K562 (cell line): ENCODE measurements at regions not wholly inside any gene's neighbourhood (a gene's known extent, or its start where the extent isn't known, plus 50 kb on each side); places are given as distances from the start of the nearest gene placed in this dataset.

Experiments used
- ATAC-seq: fragments of 200-7000 bp; cut with Tn5 transposase; 3 replicates; pipeline ENCODE4 v1.9.1; 2020; ENCODE audit warnings: moderate library complexity
- BruUV-seq: library from RNA; stranded (reverse); fragments of 400-500 nt; replicated peaks from 2 replicates; lab custom pipeline; 2021; lab: Mats Ljungman, UMichigan
- CTCF ChIA-PET: fragments of 300-600 bp; formaldehyde crosslinking; extraction: SDS; loops from one replicate; lab custom pipeline; 2021; ENCODE audit warnings: low intra/inter-chr PET ratio; lab: Yijun Ruan, JAX
- POLR2A ChIA-PET: fragments of 300-600, 350-650 bp; sonication (Branson Sonifier 250); formaldehyde crosslinking; extraction: SDS; loops from one replicate; lab custom pipeline; 2021; ENCODE audit warnings: antibody characterized with exemption, inconsistent platforms; lab: Yijun Ruan, JAX
- DNase-seq, 4 experiments: peaks; one replicate each; pipeline versions ENCODE4 v3.0.0 to v3.0.0-alpha.2; 2011 to 2018; ENCODE audit warnings: low spot score in 3 of 4, mixed read lengths in 3 of 4; ENCODE audit errors: extremely low read depth in 1 of 4
- FAIRE-seq: peaks from 2 replicates; lab custom pipeline; 2011; peaks lifted over from hg19 to GRCh38; lab: Jason Lieb, UNC
- H2AFZ ChIP-seq: 2 replicates; pipeline ENCODE4 v1.6.0; 2011; ENCODE audit warnings: low read depth, low read length, control low read depth, inconsistent platforms
- H3K27ac ChIP-seq: fragments of 200-600 bp; 3 replicates; pipeline ENCODE4 v1.8.0; 2011; ENCODE audit warnings: low read depth, mild to moderate bottlenecking, control low read depth, inconsistent platforms, low read length, moderate library complexity, mixed read lengths; ENCODE audit errors: extremely low read depth
- H3K27me3 ChIP-seq, 2 experiments: fragments of 300-600 bp in 1 of 2; 2 replicates in 1 of 2; 3 replicates in 1 of 2; pipeline versions ENCODE4 v1.6.0 to v1.8.0; 2011; ENCODE audit warnings: inconsistent platforms in 2 of 2, low read length in 2 of 2, mild to moderate bottlenecking in 1 of 2, mixed read lengths in 1 of 2, moderate library complexity in 1 of 2; ENCODE audit not compliant: control insufficient read depth in 2 of 2, insufficient read depth in 2 of 2
- H3K36me3 ChIP-seq: fragments of 300-600 bp; 3 replicates; pipeline ENCODE4 v1.8.0; 2011; ENCODE audit warnings: mild to moderate bottlenecking, low read length, inconsistent platforms; ENCODE audit not compliant: control insufficient read depth, insufficient read depth
- H3K4me1 ChIP-seq, 2 experiments: fragments of 200-600 bp in 1 of 2; replicated peaks in 1 of 2; 2 replicates in 1 of 2; 3 replicates in 1 of 2; pipeline versions ENCODE4 v1.5.1 to v1.8.0; 2011; ENCODE audit warnings: inconsistent platforms in 2 of 2, low read length in 2 of 2, mild to moderate bottlenecking in 1 of 2, mixed read lengths in 1 of 2, moderate library complexity in 1 of 2; ENCODE audit not compliant: control insufficient read depth in 2 of 2, insufficient read depth in 2 of 2
- H3K4me2 ChIP-seq: 2 replicates; pipeline ENCODE4 v1.6.1; 2011; ENCODE audit warnings: low read length, control low read depth, inconsistent platforms, mixed read lengths; ENCODE audit not compliant: insufficient read depth
- H3K4me3 ChIP-seq: fragments of 200-600 bp; sonication (generic), shearing (Covaris generic); 2 replicates; pipeline ENCODE4 v1.5.1; 2016; ENCODE audit warnings: control low read depth, inconsistent platforms
- H3K79me2 ChIP-seq: fragments of 200-600 bp; 3 replicates; pipeline ENCODE4 v1.8.0; 2011; ENCODE audit warnings: low read length, inconsistent platforms; ENCODE audit not compliant: control insufficient read depth, insufficient read depth
- H3K9ac ChIP-seq, 2 experiments: 2 replicates each; pipeline versions ENCODE4 v1.6.0 to v1.6.1; 2011; ENCODE audit warnings: low read depth in 2 of 2, low read length in 2 of 2, control low read depth in 1 of 2, inconsistent platforms in 1 of 2, mild to moderate bottlenecking in 1 of 2, mixed read lengths in 1 of 2; ENCODE audit not compliant: insufficient read depth in 1 of 2
- H3K9me1 ChIP-seq: one replicate; pipeline ENCODE4 v1.6.0; 2011; ENCODE audit warnings: inconsistent platforms, mild to moderate bottlenecking, low read length, moderate library complexity; ENCODE audit not compliant: control insufficient read depth, insufficient read depth
- H3K9me3 ChIP-seq: replicated peaks from 2 replicates; pipeline ENCODE4 v1.5.1; 2011; ENCODE audit warnings: low read depth, low read length, inconsistent platforms; ENCODE audit not compliant: control insufficient read depth, insufficient read depth
- H4K20me1 ChIP-seq: replicated peaks from 2 replicates; pipeline ENCODE4 v1.6.1; 2011; ENCODE audit warnings: low read length, inconsistent platforms, mixed read lengths; ENCODE audit not compliant: control insufficient read depth, insufficient read depth
- FOS ChIP-seq: IDR thresholded peaks from 3 replicates; pipeline ENCODE4 v1.6.1; 2011; ENCODE audit not compliant: insufficient read length; ENCODE audit errors: extremely low read depth
- GABPB1 ChIP-seq: sonication (generic); formaldehyde crosslinking; IDR thresholded peaks from 2 replicates; pipeline ENCODE4 v1.8.0; 2022; ENCODE audit warnings: mild to moderate bottlenecking, missing genetic modification reagents
- ILK ChIP-seq: fragments of 450-650 bp; IDR thresholded peaks from 2 replicates; pipeline ENCODE4 v1.6.1; 2016; ENCODE audit warnings: missing genetic modification characterization, low read depth, mild to moderate bottlenecking, missing compliant biosample characterization, moderate library complexity, borderline replicate concordance
- ZFP30 ChIP-seq: fragments of 250-450 bp; sonication (Bioruptor Pico); IDR thresholded peaks from 2 replicates; pipeline ENCODE4 v1.8.0; 2022; ENCODE audit warnings: moderate library complexity, mild to moderate bottlenecking, inconsistent platforms, borderline replicate concordance
- ZNF146 ChIP-seq: IDR thresholded peaks from one replicate; pipeline ENCODE4 v1.6.1; 2018; ENCODE audit warnings: missing compliant biosample characterization; ENCODE audit not compliant: unreplicated experiment
- ZNF79 ChIP-seq: fragments of 250-450 bp; sonication (Bioruptor Pico); IDR thresholded peaks from 2 replicates; pipeline ENCODE4 v1.4.0; 2020; ENCODE audit warnings: low read depth, mild to moderate bottlenecking, moderate library complexity
- WGBS: fragments of 100-300 bp; shearing (Covaris generic); methylation state at CpG from one replicate; pipeline ENCODE4 v1.1.6; 2016; ENCODE audit warnings: low coverage, mixed read lengths; ENCODE audit not compliant: insufficient coverage; ENCODE audit errors: missing lambda C conversion rate; 5-methylcytosine and 5-hydroxymethylcytosine counted together
- in situ Hi-C: fragments of 300-500 bp; cut with MboI; formaldehyde crosslinking; loops from 4 replicates; pipeline ENCODE4 v1.15.0; 2018; ENCODE audit warnings: inconsistent platforms, mixed read lengths
- intact Hi-C: fragments of 100-400 bp; cut with micrococcal nuclease; formaldehyde crosslinking; loops from 2 replicates; pipeline ENCODE4 v1.14.2; 2022
- TF ChIP-seq, protein P1 (sequence below): IDR thresholded peaks from 2 replicates; pipeline ENCODE4 v1.6.1; 2011; ENCODE audit warnings: borderline replicate concordance, low read depth, mild to moderate bottlenecking, moderate library complexity, low read length; ENCODE audit not compliant: insufficient read depth, poor library complexity, severe bottlenecking
- TF ChIP-seq, protein P2 (sequence below): fragments of 250-450 bp; sonication (Bioruptor Pico); IDR thresholded peaks from 2 replicates; pipeline ENCODE4 v1.4.0; 2020

DNA sequence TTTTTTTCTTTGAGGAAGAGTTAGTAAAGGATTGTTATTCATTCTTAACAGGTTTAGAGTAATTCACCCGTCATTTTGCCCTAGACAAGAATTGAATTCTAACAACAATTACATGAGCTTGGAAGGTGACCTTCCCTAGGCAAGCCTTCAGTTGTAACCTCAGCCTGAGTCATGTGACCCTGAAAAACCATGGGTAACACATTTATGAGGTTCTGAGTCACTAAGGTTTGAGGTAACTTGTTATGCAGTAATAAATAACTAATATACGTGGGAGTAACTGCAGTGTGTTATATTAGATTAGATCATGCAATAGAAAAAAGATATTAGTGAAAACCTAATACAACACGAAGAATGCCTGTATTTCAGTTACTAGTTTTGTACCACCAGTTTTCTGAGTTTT lies 237.6 kb upstream of the NDN start (continued):
- TF ChIP-seq FOS (no peak), ZNF146 (no peak), ILK (no peak), ZNF79 (CRISPR knock-in tag) (no peak), ZFP30 (CRISPR knock-in tag) (no peak)
- TF ChIP-seq, protein P1, sequence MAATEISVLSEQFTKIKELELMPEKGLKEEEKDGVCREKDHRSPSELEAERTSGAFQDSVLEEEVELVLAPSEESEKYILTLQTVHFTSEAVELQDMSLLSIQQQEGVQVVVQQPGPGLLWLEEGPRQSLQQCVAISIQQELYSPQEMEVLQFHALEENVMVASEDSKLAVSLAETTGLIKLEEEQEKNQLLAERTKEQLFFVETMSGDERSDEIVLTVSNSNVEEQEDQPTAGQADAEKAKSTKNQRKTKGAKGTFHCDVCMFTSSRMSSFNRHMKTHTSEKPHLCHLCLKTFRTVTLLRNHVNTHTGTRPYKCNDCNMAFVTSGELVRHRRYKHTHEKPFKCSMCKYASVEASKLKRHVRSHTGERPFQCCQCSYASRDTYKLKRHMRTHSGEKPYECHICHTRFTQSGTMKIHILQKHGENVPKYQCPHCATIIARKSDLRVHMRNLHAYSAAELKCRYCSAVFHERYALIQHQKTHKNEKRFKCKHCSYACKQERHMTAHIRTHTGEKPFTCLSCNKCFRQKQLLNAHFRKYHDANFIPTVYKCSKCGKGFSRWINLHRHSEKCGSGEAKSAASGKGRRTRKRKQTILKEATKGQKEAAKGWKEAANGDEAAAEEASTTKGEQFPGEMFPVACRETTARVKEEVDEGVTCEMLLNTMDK = no peak

DNA sequence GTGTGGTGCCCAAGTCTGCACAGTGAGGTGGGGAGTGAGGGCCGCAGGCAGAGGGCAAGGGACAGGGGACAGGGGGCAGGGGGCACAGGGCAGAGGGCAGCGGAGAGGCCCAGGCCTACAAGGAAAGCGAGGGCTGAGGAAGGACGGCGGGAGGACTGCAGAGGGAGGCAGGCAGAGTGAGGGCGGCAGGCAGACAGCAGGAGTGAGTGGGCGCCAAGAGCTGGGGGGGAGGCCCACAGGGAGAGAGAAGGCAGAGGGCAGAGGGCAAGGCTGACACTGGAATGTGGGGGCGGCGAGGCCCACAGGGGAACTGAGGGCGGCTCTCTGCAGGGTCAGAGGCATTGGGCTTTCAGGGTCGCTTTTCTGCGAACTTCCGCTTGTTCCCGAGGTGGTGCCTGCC lies 267.8 kb upstream of the NDN start:
- 0% methylated on average over 7 of the region's 14 CpGs for WGBS
- no peak for DNase-seq
- H3K27me3 ChIP-seq = no peaks in the 10 kb centered on the region
- in situ Hi-C loops = no loop called here
- peaks cover 0 to 4% of the 10 kb centered on the region in 2 experiments; a peak in 1 of 5 replicates for H3K4me1 ChIP-seq
- no peak overlapping the region for H3K27ac ChIP-seq
- H3K36me3 ChIP-seq = no peaks in the 10 kb centered on the region
- CTCF ChIA-PET = no interaction called here
- no peaks in the 10 kb centered on the region for H3K79me2 ChIP-seq
- no peak overlapping the region for H3K4me2 ChIP-seq
- intact Hi-C loops = no loop called here
- no peak for ATAC-seq
- H4K20me1 ChIP-seq = no peaks in the 10 kb centered on the region
- no peak overlapping the region for H3K9ac ChIP-seq
- H3K9me3 ChIP-seq = no peaks in the 10 kb centered on the region
- H3K9me1 ChIP-seq = no peaks in the 10 kb centered on the region
- BruUV-seq = no TSS peak
- POLR2A ChIA-PET = no interaction called here
- no peak overlapping the region for H2AFZ ChIP-seq
- TF ChIP-seq, protein P2, sequence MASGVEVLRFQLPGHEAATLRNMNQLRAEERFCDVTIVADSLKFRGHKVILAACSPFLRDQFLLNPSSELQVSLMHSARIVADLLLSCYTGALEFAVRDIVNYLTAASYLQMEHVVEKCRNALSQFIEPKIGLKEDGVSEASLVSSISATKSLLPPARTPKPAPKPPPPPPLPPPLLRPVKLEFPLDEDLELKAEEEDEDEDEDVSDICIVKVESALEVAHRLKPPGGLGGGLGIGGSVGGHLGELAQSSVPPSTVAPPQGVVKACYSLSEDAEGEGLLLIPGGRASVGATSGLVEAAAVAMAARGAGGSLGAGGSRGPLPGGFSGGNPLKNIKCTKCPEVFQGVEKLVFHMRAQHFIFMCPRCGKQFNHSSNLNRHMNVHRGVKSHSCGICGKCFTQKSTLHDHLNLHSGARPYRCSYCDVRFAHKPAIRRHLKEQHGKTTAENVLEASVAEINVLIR (CRISPR knock-in tag) = no peak
- TF ChIP-seq GABPB1 (CRISPR knock-in tag) = no peak
- H3K4me3 ChIP-seq = no peak overlapping the region
- FAIRE-seq = no peak
